ENCODE measurements at regions not wholly inside any gene's neighbourhood (a gene's known extent, or its start where the extent isn't known, plus 50 kb on each side); places are given as distances from the start of the nearest gene placed in this dataset.

DNA sequence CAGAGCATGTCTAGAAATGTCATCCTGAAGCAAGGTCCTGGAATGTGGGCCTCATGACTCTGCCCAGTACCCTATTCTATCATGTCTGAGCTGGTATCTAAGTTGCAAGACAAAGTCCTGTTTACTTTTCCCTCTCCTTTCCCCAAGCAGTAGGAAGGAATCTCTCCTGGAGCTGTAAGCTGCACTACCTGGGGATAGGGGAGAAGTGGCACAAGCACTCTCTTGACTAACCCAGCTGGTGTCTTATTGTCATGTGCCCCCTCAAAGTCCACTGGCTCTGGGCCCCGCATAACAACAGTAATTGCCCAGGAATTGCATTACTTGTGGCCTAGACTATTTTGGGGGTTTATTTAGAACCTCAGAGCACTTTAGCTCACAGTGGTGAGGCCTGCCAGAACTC, 1366.3 kb upstream of the GOT2 start:
- TF ChIP-seq ESRRA (IDR thresholded peaks at IDR 0.05; ENCODE audit: low read length) (no peak), HDAC2 (IDR thresholded peaks at IDR 0.05) (no peak)
- TF ChIP-seq, protein P1, sequence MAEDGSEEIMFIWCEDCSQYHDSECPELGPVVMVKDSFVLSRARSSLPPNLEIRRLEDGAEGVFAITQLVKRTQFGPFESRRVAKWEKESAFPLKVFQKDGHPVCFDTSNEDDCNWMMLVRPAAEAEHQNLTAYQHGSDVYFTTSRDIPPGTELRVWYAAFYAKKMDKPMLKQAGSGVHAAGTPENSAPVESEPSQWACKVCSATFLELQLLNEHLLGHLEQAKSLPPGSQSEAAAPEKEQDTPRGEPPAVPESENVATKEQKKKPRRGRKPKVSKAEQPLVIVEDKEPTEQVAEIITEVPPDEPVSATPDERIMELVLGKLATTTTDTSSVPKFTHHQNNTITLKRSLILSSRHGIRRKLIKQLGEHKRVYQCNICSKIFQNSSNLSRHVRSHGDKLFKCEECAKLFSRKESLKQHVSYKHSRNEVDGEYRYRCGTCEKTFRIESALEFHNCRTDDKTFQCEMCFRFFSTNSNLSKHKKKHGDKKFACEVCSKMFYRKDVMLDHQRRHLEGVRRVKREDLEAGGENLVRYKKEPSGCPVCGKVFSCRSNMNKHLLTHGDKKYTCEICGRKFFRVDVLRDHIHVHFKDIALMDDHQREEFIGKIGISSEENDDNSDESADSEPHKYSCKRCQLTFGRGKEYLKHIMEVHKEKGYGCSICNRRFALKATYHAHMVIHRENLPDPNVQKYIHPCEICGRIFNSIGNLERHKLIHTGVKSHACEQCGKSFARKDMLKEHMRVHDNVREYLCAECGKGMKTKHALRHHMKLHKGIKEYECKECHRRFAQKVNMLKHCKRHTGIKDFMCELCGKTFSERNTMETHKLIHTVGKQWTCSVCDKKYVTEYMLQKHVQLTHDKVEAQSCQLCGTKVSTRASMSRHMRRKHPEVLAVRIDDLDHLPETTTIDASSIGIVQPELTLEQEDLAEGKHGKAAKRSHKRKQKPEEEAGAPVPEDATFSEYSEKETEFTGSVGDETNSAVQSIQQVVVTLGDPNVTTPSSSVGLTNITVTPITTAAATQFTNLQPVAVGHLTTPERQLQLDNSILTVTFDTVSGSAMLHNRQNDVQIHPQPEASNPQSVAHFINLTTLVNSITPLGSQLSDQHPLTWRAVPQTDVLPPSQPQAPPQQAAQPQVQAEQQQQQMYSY (CRISPR knock-in tag; IDR thresholded peaks at IDR 0.05): no peak
